ENCODE measurements at regions not wholly inside any gene's neighbourhood (a gene's known extent, or its start where the extent isn't known, plus 50 kb on each side); places are given as distances from the start of the nearest gene placed in this dataset.

- no peak for TF ChIP-seq CTCF (IDR thresholded peaks at IDR 0.05; ENCODE audit: low read depth, low read length, poor library complexity, severe bottlenecking)
- TF ChIP-seq EZH2phosphoT487 (IDR thresholded peaks at IDR 0.05; ENCODE audit: borderline replicate concordance, low read length): no peak
These were observed 2304.4 kb downstream of the PCDH9 start for GRCh38 chr13:64925727-64926126.
